ENCODE measurements at regions not wholly inside any gene's neighbourhood (a gene's known extent, or its start where the extent isn't known, plus 50 kb on each side); places are given as distances from the start of the nearest gene placed in this dataset.

DNA sequence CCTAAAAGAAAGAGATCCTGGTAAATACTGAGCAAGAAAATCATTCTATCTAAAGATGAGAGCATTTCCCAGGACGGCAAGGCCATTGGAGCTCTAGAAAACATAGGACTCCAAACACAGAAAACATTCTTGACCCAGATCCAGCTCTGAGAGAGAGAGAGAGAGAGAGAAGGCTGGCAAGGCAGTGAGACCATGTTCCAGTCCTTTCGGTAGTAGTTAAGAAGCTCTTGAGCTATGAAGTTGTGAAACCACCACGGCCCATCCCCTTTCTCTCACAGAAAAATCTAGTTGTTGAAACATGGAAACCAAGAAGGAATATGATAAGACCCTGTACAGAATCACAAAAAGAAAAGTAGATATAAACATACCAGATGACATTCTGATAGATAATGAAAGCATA, 212.4 kb upstream of the NPSR1 start:
- TF ChIP-seq EP300 (IDR thresholded peaks at IDR 0.05) (no peak), POLR2AphosphoS5 (IDR thresholded peaks at IDR 0.05) (no peak)
- TF ChIP-seq, protein P1, sequence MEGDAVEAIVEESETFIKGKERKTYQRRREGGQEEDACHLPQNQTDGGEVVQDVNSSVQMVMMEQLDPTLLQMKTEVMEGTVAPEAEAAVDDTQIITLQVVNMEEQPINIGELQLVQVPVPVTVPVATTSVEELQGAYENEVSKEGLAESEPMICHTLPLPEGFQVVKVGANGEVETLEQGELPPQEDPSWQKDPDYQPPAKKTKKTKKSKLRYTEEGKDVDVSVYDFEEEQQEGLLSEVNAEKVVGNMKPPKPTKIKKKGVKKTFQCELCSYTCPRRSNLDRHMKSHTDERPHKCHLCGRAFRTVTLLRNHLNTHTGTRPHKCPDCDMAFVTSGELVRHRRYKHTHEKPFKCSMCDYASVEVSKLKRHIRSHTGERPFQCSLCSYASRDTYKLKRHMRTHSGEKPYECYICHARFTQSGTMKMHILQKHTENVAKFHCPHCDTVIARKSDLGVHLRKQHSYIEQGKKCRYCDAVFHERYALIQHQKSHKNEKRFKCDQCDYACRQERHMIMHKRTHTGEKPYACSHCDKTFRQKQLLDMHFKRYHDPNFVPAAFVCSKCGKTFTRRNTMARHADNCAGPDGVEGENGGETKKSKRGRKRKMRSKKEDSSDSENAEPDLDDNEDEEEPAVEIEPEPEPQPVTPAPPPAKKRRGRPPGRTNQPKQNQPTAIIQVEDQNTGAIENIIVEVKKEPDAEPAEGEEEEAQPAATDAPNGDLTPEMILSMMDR (IDR thresholded peaks at IDR 0.05): no peak

All from esophagus muscularis mucosa (tissue), 4 donors.